BJ (cell line): ENCODE measurements at regions not wholly inside any gene's neighbourhood (a gene's known extent, or its start where the extent isn't known, plus 50 kb on each side); places are given as distances from the start of the nearest gene placed in this dataset.

ENCODE experiments used
- CTCF ChIA-PET: fragments of 350-600 bp; formaldehyde crosslinking; extraction: SDS; loops from one replicate; lab custom pipeline; 2021; ENCODE audit warnings: antibody characterized with exemption, inconsistent platforms; lab: Yijun Ruan, JAX
- POLR2A ChIA-PET: fragments of 300-600 bp; sonication (Branson Sonifier 250); formaldehyde crosslinking; extraction: SDS; loops from one replicate; lab custom pipeline; 2021; ENCODE audit warnings: antibody characterized with exemption; lab: Charles Lee
- DNase-seq: peaks from one replicate; pipeline ENCODE4 v3.0.0-alpha.2; 2011; ENCODE audit warnings: low read depth
- H3K27me3 ChIP-seq: 2 replicates; pipeline ENCODE4 v1.6.0; 2011; ENCODE audit warnings: low read length; ENCODE audit not compliant: control insufficient read depth, insufficient read depth
- H3K36me3 ChIP-seq: 2 replicates; pipeline ENCODE4 v1.5.1; 2011; ENCODE audit warnings: low read length; ENCODE audit not compliant: control insufficient read depth, insufficient read depth
- H3K4me3 ChIP-seq: 2 replicates; pipeline ENCODE4 v1.5.1; 2011; ENCODE audit warnings: low read depth, mild to moderate bottlenecking, control low read depth, low read length
- CTCF ChIP-seq: IDR thresholded peaks from 2 replicates; pipeline ENCODE4 v1.5.1; 2011; ENCODE audit warnings: low read depth, mild to moderate bottlenecking, control low read depth, inconsistent platforms, low read length, moderate library complexity; ENCODE audit not compliant: insufficient read depth

DNA sequence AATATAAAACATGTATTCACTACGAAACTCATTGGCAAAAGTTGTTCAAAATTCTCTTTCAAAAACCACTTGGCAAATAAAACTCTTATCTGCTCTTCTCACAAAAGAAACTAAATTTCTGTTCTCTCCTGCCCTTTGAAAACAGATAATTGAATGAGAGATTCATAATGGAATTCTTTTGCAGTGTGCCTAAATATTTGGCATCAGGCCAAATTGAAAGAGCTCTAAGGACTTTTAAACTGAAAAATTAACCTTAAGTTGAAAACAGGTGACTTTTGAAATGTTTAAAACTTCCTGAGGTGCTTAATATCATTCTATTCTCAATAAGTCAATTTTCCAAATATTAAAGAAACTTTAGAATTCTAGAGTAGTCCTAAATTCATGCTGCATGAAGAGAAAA, 136.4 kb downstream of the FSCB start:
- CTCF ChIA-PET: no interaction called here
- DNase-seq: no peak
- Histone ChIP-seq H3K27me3 (no peaks in the 10 kb centered on the region), H3K36me3 (no peaks in the 10 kb centered on the region), H3K4me3 (no peak overlapping the region)
- TF ChIP-seq CTCF: no peak
- POLR2A ChIA-PET: no interaction called here

DNA sequence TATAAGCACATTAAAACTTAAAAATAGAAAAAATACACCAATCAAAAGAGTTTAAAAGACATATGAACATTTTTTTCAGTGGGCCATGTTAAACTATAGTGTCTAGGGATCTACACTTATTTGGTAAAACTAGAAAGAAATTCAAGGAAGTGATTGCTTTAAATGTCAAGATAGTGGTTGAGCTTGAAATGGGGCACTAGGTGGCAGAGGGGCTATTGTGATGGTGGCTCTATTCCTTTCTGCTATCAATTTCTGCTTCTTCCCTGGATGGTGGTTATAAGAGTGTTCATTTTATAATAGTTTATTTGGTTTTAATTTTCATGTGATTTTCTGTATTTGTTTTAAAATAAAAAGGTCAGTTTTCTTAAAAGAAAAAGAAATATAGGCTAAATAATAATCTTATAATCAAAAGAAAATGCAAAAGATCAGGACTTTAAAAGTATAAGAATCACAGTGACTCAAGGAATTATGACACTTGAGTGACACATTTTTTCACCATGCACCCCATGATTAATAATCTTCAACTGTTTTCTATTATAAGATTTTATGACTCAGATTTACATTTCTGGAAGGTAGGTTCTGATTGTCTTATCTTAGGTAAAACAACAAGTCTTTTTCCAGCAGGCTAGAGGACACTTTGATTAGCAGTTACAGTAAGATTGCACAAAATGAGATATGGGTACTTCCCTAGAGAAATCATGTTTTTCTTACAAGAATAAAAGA, 137.5 kb downstream of the FSCB start:
- POLR2A ChIA-PET: no interaction called here

DNA sequence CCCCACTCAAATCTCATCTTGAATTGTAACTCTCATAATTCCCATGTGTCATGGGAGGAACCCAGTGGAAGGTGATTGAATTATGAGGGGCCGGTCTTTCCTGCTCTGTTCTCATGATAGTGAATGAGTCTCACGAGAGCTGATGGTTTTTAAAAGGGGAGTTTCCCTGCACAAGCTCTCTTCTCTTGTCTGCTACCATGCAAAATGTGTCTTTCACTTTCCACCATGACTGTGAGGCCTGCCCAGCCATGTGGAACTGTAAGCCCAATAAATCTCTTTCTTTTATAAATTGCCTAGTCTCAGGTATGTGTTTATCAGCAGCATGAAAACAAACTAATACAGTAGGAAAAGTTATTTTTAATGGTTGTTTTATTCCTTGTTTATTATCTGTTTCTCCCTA, 146.0 kb downstream of the FSCB start:
- ChIA-PET CTCF (no interaction called here), POLR2A (no interaction called here)
- no peaks in the 10 kb centered on the region for H3K36me3 ChIP-seq
- DNase-seq: no peak
- H3K4me3 ChIP-seq: no peak overlapping the region
- no peak for TF ChIP-seq CTCF
- no peaks in the 10 kb centered on the region for H3K27me3 ChIP-seq

More for the DNA sequence above, 137.5 kb downstream of the FSCB start:
- no peak overlapping the region for H3K4me3 ChIP-seq
- H3K27me3 ChIP-seq: no peaks in the 10 kb centered on the region
- DNase-seq: no peak
- CTCF ChIA-PET: no interaction called here
- H3K36me3 ChIP-seq: no peaks in the 10 kb centered on the region
- no peak for TF ChIP-seq CTCF

- no peak for TF ChIP-seq CTCF
- DNase-seq: no peak
- ChIA-PET CTCF (no interaction called here), POLR2A (no interaction called here)
- Histone ChIP-seq H3K4me3 (no peak overlapping the region), H3K36me3 (no peaks in the 10 kb centered on the region), H3K27me3 (no peaks in the 10 kb centered on the region)
Observed at GRCh38 chr14:44353805-44354204, 153.3 kb downstream of the FSCB start.

GRCh38 chr14:44352201-44352600, 154.9 kb downstream of the FSCB start:
- TF ChIP-seq CTCF: no peak
- DNase-seq: no peak
- H3K36me3 ChIP-seq: no peaks in the 10 kb centered on the region
- ChIA-PET POLR2A (no interaction called here), CTCF (no interaction called here)
- H3K4me3 ChIP-seq: no peak overlapping the region
- H3K27me3 ChIP-seq: no peaks in the 10 kb centered on the region
